HEK293 (cell line): ENCODE measurements at regions not wholly inside any gene's neighbourhood (a gene's known extent, or its start where the extent isn't known, plus 50 kb on each side); places are given as distances from the start of the nearest gene placed in this dataset.

ENCODE experiments used
- CTCF ChIA-PET: fragments of 350-600 bp; formaldehyde crosslinking; extraction: SDS; loops from one replicate; lab custom pipeline; 2021; ENCODE audit warnings: antibody characterized with exemption; lab: Yijun Ruan, JAX
- POLR2A ChIA-PET: fragments of 300-600 bp; formaldehyde crosslinking; extraction: SDS; loops from one replicate; lab custom pipeline; 2020; ENCODE audit warnings: antibody characterized with exemption, inconsistent platforms; lab: Yijun Ruan, JAX
- H3K27ac ChIP-seq: fragments of 200-500 bp; sonication (Bioruptor generic); 2 replicates; pipeline ENCODE4 v1.5.1; 2014; ENCODE audit warnings: low read depth, low read length, control low read depth, inconsistent platforms; ENCODE audit errors: extremely low read depth
- H3K36me3 ChIP-seq, 2 experiments: fragments of 200-500 bp in 1 of 2; sonication (Bioruptor generic) in 1 of 2; 1 replicate in 1 of 2; 2 replicates in 1 of 2; pipeline ENCODE4 v1.5.1; 2014 to 2017; ENCODE audit warnings: inconsistent platforms in 2 of 2, low read length in 2 of 2; ENCODE audit not compliant: control insufficient read depth in 2 of 2, insufficient read depth in 1 of 2
- H3K4me1 ChIP-seq: fragments of 200-500 bp; sonication (Bioruptor generic); 2 replicates; pipeline ENCODE4 v1.5.1; 2014; ENCODE audit warnings: mild to moderate bottlenecking, low read length, inconsistent platforms; ENCODE audit not compliant: control insufficient read depth, insufficient read depth
- H3K4me3 ChIP-seq: 2 replicates; pipeline ENCODE4 v1.5.1; 2011; ENCODE audit warnings: low read depth, mild to moderate bottlenecking, control low read depth, low read length, moderate library complexity
- H3K9me3 ChIP-seq: fragments of 200-500 bp; sonication (Bioruptor generic); 2 replicates; pipeline ENCODE4 v1.5.1; 2014; ENCODE audit warnings: low read depth, low read length, inconsistent platforms; ENCODE audit not compliant: control insufficient read depth, insufficient read depth
- BCL11A ChIP-seq: fragments of 450-650 bp; formaldehyde crosslinking; IDR thresholded peaks from 2 replicates; pipeline ENCODE4 v1.5.1; 2016; ENCODE audit warnings: low read depth, missing biosample characterization, missing genetic modification characterization
- BCL11B ChIP-seq: fragments of 450-650 bp; formaldehyde crosslinking; IDR thresholded peaks from 2 replicates; pipeline ENCODE4 v1.5.1; 2016; ENCODE audit warnings: low read depth, missing biosample characterization, missing genetic modification characterization
- CTCF ChIP-seq: fragments of 450-650 bp; formaldehyde crosslinking; IDR thresholded peaks from 2 replicates; pipeline ENCODE4 v1.5.1; 2016; ENCODE audit warnings: missing biosample characterization, missing genetic modification characterization
- GLIS2 ChIP-seq: fragments of 450-650 bp; formaldehyde crosslinking; IDR thresholded peaks from 2 replicates; pipeline ENCODE4 v1.5.1; 2016; ENCODE audit warnings: missing biosample characterization, missing genetic modification characterization
- HOXD13 ChIP-seq: sonication (generic); formaldehyde crosslinking; IDR thresholded peaks from 2 replicates; pipeline ENCODE4 v1.8.0; 2022; ENCODE audit warnings: missing genetic modification reagents, borderline replicate concordance
- KLF10 ChIP-seq: fragments of 450-650 bp; IDR thresholded peaks from 2 replicates; pipeline ENCODE4 v1.5.1; 2018; ENCODE audit warnings: missing biosample characterization, mild to moderate bottlenecking, missing genetic modification characterization
- KLF16 ChIP-seq: fragments of 450-650 bp; formaldehyde crosslinking; IDR thresholded peaks from 2 replicates; pipeline ENCODE4 v1.5.1; 2017; ENCODE audit warnings: missing biosample characterization, missing genetic modification characterization
- PBX3 ChIP-seq: sonication (generic); formaldehyde crosslinking; IDR thresholded peaks from 2 replicates; pipeline ENCODE4 v1.8.1; 2022; ENCODE audit warnings: mild to moderate bottlenecking, moderate library complexity, missing genetic modification reagents
- PRDM1 ChIP-seq: fragments of 450-650 bp; formaldehyde crosslinking; IDR thresholded peaks from 2 replicates; pipeline ENCODE4; 2016; ENCODE audit warnings: missing biosample characterization, missing genetic modification characterization
- ZNF132 ChIP-seq: fragments of 450-650 bp; formaldehyde crosslinking; IDR thresholded peaks from 2 replicates; pipeline ENCODE4 v1.5.1; 2017; ENCODE audit warnings: missing biosample characterization, missing genetic modification characterization, borderline replicate concordance
- ZNF19 ChIP-seq: fragments of 450-650 bp; formaldehyde crosslinking; IDR thresholded peaks from 2 replicates; pipeline ENCODE4; 2016; ENCODE audit warnings: missing biosample characterization, missing genetic modification characterization, low read depth
- ZNF202 ChIP-seq: fragments of 450-650 bp; formaldehyde crosslinking; IDR thresholded peaks from 2 replicates; pipeline ENCODE4 v1.5.1; 2016; ENCODE audit warnings: missing biosample characterization, missing genetic modification characterization, borderline replicate concordance
- ZNF449 ChIP-seq: fragments of 450-650 bp; formaldehyde crosslinking; IDR thresholded peaks from 2 replicates; pipeline ENCODE4 v1.5.1; 2017; ENCODE audit warnings: missing biosample characterization, mild to moderate bottlenecking, missing genetic modification characterization, moderate library complexity
- ZNF48 ChIP-seq: fragments of 450-650 bp; formaldehyde crosslinking; IDR thresholded peaks from 2 replicates; pipeline ENCODE4 v1.5.1; 2016; ENCODE audit warnings: missing biosample characterization, missing genetic modification characterization
- ZNF488 ChIP-seq: fragments of 450-650 bp; formaldehyde crosslinking; IDR thresholded peaks from 2 replicates; pipeline ENCODE4 v1.5.1; 2016; ENCODE audit warnings: missing biosample characterization, missing genetic modification characterization
- ZNF518A ChIP-seq: fragments of 450-650 bp; formaldehyde crosslinking; conservative IDR thresholded peaks from 2 replicates; pipeline ENCODE4 v1.5.1; 2016; ENCODE audit warnings: low read depth, missing biosample characterization, missing genetic modification characterization
- ZNF530 ChIP-seq: fragments of 450-650 bp; formaldehyde crosslinking; IDR thresholded peaks from 2 replicates; pipeline ENCODE4 v1.5.1; 2016; ENCODE audit warnings: low read depth, missing biosample characterization, missing genetic modification characterization
- ZNF792 ChIP-seq: fragments of 450-650 bp; formaldehyde crosslinking; IDR thresholded peaks from 2 replicates; pipeline ENCODE4 v1.5.1; 2016; ENCODE audit warnings: missing biosample characterization, missing genetic modification characterization
- ZNF837 ChIP-seq: fragments of 450-650 bp; formaldehyde crosslinking; IDR thresholded peaks from 2 replicates; pipeline ENCODE4 v1.5.1; 2016; ENCODE audit warnings: missing biosample characterization, missing genetic modification characterization
- ZXDB ChIP-seq: fragments of 450-650 bp; formaldehyde crosslinking; IDR thresholded peaks from 2 replicates; pipeline ENCODE4 v1.5.1; 2016; ENCODE audit warnings: missing biosample characterization, missing genetic modification characterization

- Histone ChIP-seq H3K4me1 (no peaks in the 10 kb centered on the region), H3K27ac (no peak overlapping the region), H3K36me3 (no peaks in the 10 kb centered on the region), H3K4me3 (no peak overlapping the region), H3K9me3 (no peaks in the 10 kb centered on the region)
- ChIA-PET CTCF (interaction anchor here (2.6 kb wide), 1 partner anchor 8 kb away, joined by 12 read pairs; no protein-coding TSS in a partner anchor), POLR2A (no interaction called here)
- TF ChIP-seq ZNF530 (tag by site-specific recombination) (no peak), KLF10 (tag by site-specific recombination) (no peak), BCL11B (no peak), HOXD13 (CRISPR knock-in tag) (no peak), ZNF488 (no peak), CTCF (no peak), ZNF48 (tag by site-specific recombination) (no peak), GLIS2 (tag by site-specific recombination) (no peak), PRDM1 (no peak), PBX3 (CRISPR knock-in tag) (no peak), KLF16 (tag by site-specific recombination) (no peak), ZNF518A (no peak), ZNF837 (tag by site-specific recombination) (no peak), ZNF792 (tag by site-specific recombination) (no peak), ZNF19 (tag by site-specific recombination) (no peak), BCL11A (no peak), ZNF132 (no peak), ZNF202 (tag by site-specific recombination) (no peak), ZXDB (tag by site-specific recombination) (no peak), ZNF449 (no peak)
Observed at GRCh38 chr2:126253669-126254068, 402.3 kb upstream of the GYPC start.
